ENCODE measurements at regions not wholly inside any gene's neighbourhood (a gene's known extent, or its start where the extent isn't known, plus 50 kb on each side); places are given as distances from the start of the nearest gene placed in this dataset.

- H3K4me3 ChIP-seq (ENCODE audit: low read depth, low read length): no peak overlapping the region
- TF ChIP-seq CTCF (IDR thresholded peaks at IDR 0.05; ENCODE audit: low read depth, low read length): no peak
Measured at GRCh38 chr13:79736356-79736755, 255.4 kb downstream of the NDFIP2 start.

GRCh38 chr13:79735228-79735627 is 254.3 kb downstream of the NDFIP2 start:
- H3K4me3 ChIP-seq (ENCODE audit: low read depth, low read length): no peak overlapping the region
- TF ChIP-seq CTCF (IDR thresholded peaks at IDR 0.05; ENCODE audit: low read depth, low read length): no peak

- no peak for TF ChIP-seq CTCF (IDR thresholded peaks at IDR 0.05; ENCODE audit: low read depth, low read length)
- no peak overlapping the region for H3K4me3 ChIP-seq (ENCODE audit: low read depth, low read length)
Measured at GRCh38 chr13:79727086-79727485, 246.1 kb downstream of the NDFIP2 start.

GRCh38 chr13:79725841-79726240 is 244.9 kb downstream of the NDFIP2 start:
- no peak overlapping the region for H3K4me3 ChIP-seq (ENCODE audit: low read depth, low read length)
- no peak for TF ChIP-seq CTCF (IDR thresholded peaks at IDR 0.05; ENCODE audit: low read depth, low read length)

GRCh38 chr13:79724348-79725103 is 243.6 kb downstream of the NDFIP2 start:
- no peak overlapping the region for H3K4me3 ChIP-seq (ENCODE audit: low read depth, low read length)
- TF ChIP-seq CTCF (IDR thresholded peaks at IDR 0.05; ENCODE audit: low read depth, low read length): no peak

- no peak for TF ChIP-seq CTCF (IDR thresholded peaks at IDR 0.05; ENCODE audit: low read depth, low read length)
- H3K4me3 ChIP-seq (ENCODE audit: low read depth, low read length): no peak overlapping the region
Measured at GRCh38 chr13:79723519-79724024, 242.6 kb downstream of the NDFIP2 start.

GRCh38 chr13:79722885-79723445 is 242.0 kb downstream of the NDFIP2 start:
- no peak for TF ChIP-seq CTCF (IDR thresholded peaks at IDR 0.05; ENCODE audit: low read depth, low read length)
- H3K4me3 ChIP-seq (ENCODE audit: low read depth, low read length): no peak overlapping the region

All from WI38 (cell line).